Dermis microvascular lymphatic vessel endothelial cell (primary cell): ENCODE measurements at regions not wholly inside any gene's neighbourhood (a gene's known extent, or its start where the extent isn't known, plus 50 kb on each side); places are given as distances from the start of the nearest gene placed in this dataset.
A peak's percentile ranks its signal among the peaks of the same experiment; 100 is the strongest.

ENCODE experiments used
- DNase-seq, 2 donors: peaks; one replicate each; pipeline versions ENCODE4 v3.0.0 to v3.0.0-alpha.2; 2010; ENCODE audit warnings: low read depth in 2 of 2

- peak; percentile 56 to 79 for DNase-seq
Observed at GRCh38 chr5:54743997-54744788, 226.6 kb downstream of the SNX18 start.

GRCh38 chr5:54743581-54743980 is 226.0 kb downstream of the SNX18 start:
- no peak for DNase-seq

GRCh38 chr5:54742417-54742891 is 224.9 kb downstream of the SNX18 start:
- peak in 1 of 2 donors; percentile 42 for DNase-seq

GRCh38 chr5:54741711-54742110 is 224.2 kb downstream of the SNX18 start:
- no peak for DNase-seq

GRCh38 chr5:54740141-54740540 is 222.6 kb downstream of the SNX18 start:
- DNase-seq = no peak

- no peak for DNase-seq
Observed at GRCh38 chr5:54739371-54739770, 221.8 kb downstream of the SNX18 start.

- no peak for DNase-seq
Observed at GRCh38 chr5:54738973-54739367, 221.4 kb downstream of the SNX18 start.

GRCh38 chr5:54738118-54738972 is 220.8 kb downstream of the SNX18 start:
- DNase-seq = peak in 1 of 2 donors; percentile 43

- DNase-seq = no peak
Observed at GRCh38 chr5:54736003-54736797, 218.6 kb downstream of the SNX18 start.

- no peak for DNase-seq
Observed at GRCh38 chr5:54733101-54733500, 215.5 kb downstream of the SNX18 start.

GRCh38 chr5:54732108-54732507 is 214.5 kb downstream of the SNX18 start:
- no peak for DNase-seq

- DNase-seq = no peak
Observed at GRCh38 chr5:54728588-54728915, 211.0 kb downstream of the SNX18 start.

- DNase-seq = no peak
Observed at GRCh38 chr5:54727874-54728587, 210.5 kb downstream of the SNX18 start.

GRCh38 chr5:54725391-54726280 is 208.1 kb downstream of the SNX18 start:
- no peak for DNase-seq

GRCh38 chr5:54722846-54723433 is 205.4 kb downstream of the SNX18 start:
- DNase-seq = no peak

- no peak for DNase-seq
Observed at GRCh38 chr5:54721951-54722654, 204.5 kb downstream of the SNX18 start.

- DNase-seq = no peak
Observed at GRCh38 chr5:54721116-54721515, 203.6 kb downstream of the SNX18 start.

- no peak for DNase-seq
Observed at GRCh38 chr5:54720341-54720740, 202.8 kb downstream of the SNX18 start.
